ENCODE measurements at regions not wholly inside any gene's neighbourhood (a gene's known extent, or its start where the extent isn't known, plus 50 kb on each side); places are given as distances from the start of the nearest gene placed in this dataset.
A peak's percentile ranks its signal among the peaks of the same experiment; 100 is the strongest.

DNA sequence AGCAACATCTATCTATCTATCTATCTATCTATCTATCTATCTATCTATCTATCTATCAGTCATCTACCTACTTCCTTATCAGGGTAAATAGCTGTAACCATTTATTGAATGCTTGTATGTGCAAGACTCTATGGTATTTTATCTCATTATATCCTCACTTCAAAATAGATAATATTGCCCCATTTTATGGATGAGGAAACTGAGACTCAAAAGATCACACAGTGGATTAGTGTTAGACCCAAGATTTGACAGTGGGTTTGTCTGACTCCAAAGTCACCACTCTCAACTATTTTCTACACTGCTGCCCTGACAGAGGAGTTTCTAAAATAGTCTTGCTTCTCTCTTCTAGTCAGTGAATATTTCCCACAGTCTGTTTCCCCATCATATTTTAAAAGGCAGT is 94.3 kb upstream of the NR3C1 start (continued):
- no peak for TF ChIP-seq ZBTB11 (CRISPR knock-in tag; IDR thresholded peaks at IDR 0.05)
- no peak for TF ChIP-seq HMG20A (CRISPR knock-in tag; conservative IDR thresholded peaks at IDR 0.05)
- TF ChIP-seq DACH1 (IDR thresholded peaks at IDR 0.05; ENCODE audit: partially characterized antibody) = peak; percentile 71
- no peak for TF ChIP-seq KHSRP (IDR thresholded peaks at IDR 0.05)

DNA sequence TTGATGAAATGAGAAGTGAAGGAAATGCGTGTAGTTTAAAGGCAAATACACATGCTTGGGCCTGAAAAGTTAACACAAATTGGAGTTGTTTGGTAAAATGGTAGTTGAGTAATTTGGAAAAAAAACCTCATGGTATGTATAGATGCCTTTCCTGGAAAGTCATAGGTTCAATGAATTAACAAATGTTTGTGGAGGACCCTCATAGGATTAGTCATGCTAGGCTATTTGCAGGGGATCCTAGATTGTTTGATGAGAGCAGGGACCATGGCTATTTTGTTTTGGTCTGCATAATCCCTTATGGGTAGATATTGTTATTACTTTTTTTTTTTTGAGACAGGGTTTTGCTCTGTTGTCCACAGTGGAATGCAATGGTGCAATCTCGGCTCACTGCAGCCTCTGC is 93.5 kb upstream of the NR3C1 start:
- TF ChIP-seq ZNF121 (CRISPR knock-in tag; conservative IDR thresholded peaks at IDR 0.05) (no peak), ZSCAN32 (CRISPR knock-in tag; IDR thresholded peaks at IDR 0.05) (no peak)
- Histone ChIP-seq H3K4me1 (replicated peaks in 1 of 2; ENCODE audit: control insufficient read depth in 2 of 2, insufficient read depth in 2 of 2, low read length in 2 of 2) (no peaks in the 10 kb centered on the region), H3K4me2 (ENCODE audit: insufficient read depth, low read length) (no peak overlapping the region), H3K9me3 (replicated peaks; ENCODE audit: control insufficient read depth, insufficient read depth, low read depth, low read length) (no peaks in the 10 kb centered on the region), H3K9ac (ENCODE audit: insufficient read depth in 1 of 2, low read depth in 2 of 2, low read length in 2 of 2) (no peak overlapping the region), H3K27ac (ENCODE audit: extremely low read depth, low read depth, low read length) (no peak overlapping the region), H3K9me1 (ENCODE audit: control insufficient read depth, insufficient read depth, low read length) (no peaks in the 10 kb centered on the region), H3K79me2 (ENCODE audit: control insufficient read depth, insufficient read depth, low read length) (no peaks in the 10 kb centered on the region), H3K36me3 (ENCODE audit: control insufficient read depth, insufficient read depth, low read length) (no peaks in the 10 kb centered on the region), H4K20me1 (replicated peaks; ENCODE audit: control insufficient read depth, insufficient read depth, low read length) (no peaks in the 10 kb centered on the region), H2AFZ (ENCODE audit: low read depth, low read length) (no peak overlapping the region), H3K4me3 (no peak overlapping the region), H3K27me3 (ENCODE audit: control insufficient read depth in 2 of 2, insufficient read depth in 2 of 2, low read length in 2 of 2) (no peaks in the 10 kb centered on the region)
- intact Hi-C loops (cut with micrococcal nuclease) (no loop called here), in situ Hi-C loops (cut with MboI) (no loop called here)
- ChIA-PET POLR2A (no interaction called here), CTCF (ENCODE audit: low intra/inter-chr PET ratio) (no interaction called here)
- no peak for DNase-seq (ENCODE audit: extremely low read depth in 1 of 4, low spot score in 3 of 4)
- no peak for FAIRE-seq
- WGBS (ENCODE audit: insufficient coverage, low coverage, missing lambda C conversion rate) = 0% methylated on average over 2 of the region's 2 CpGs
- no TSS peak for BruUV-seq (replicated peaks)
- ATAC-seq = no peak

Measured in K562 (cell line).